ENCODE measurements at regions not wholly inside any gene's neighbourhood (a gene's known extent, or its start where the extent isn't known, plus 50 kb on each side); places are given as distances from the start of the nearest gene placed in this dataset.

GRCh38 chr4:123662827-123663226 lies 266.2 kb downstream of the SPRY1 start:
- intact Hi-C loops (cut with micrococcal nuclease): no loop called here
- no peaks in the 10 kb centered on the region for H3K36me3 Mint-ChIP-seq
- no peaks in the 10 kb centered on the region for H3K36me3 ChIP-seq (ENCODE audit: control insufficient read depth, insufficient read depth, low read length)
- no peaks in the 10 kb centered on the region for H3K9me3 ChIP-seq (ENCODE audit: control insufficient read depth, insufficient read depth, low read length)
- no peak overlapping the region for H3K27ac ChIP-seq (ENCODE audit: low read length)
- H3K27me3 ChIP-seq (ENCODE audit: control insufficient read depth, insufficient read depth, low read length): no peaks in the 10 kb centered on the region
- peaks cover 0 to 5% of the 10 kb centered on the region in 2 donors for H3K4me1 Mint-ChIP-seq
- no peak for TF ChIP-seq CTCF (IDR thresholded peaks at IDR 0.05)
- H3K9me3 Mint-ChIP-seq: no peaks in the 10 kb centered on the region
- no peak overlapping the region for H3K4me3 Mint-ChIP-seq
- H3K27me3 Mint-ChIP-seq (ENCODE audit: low read depth in 2 of 2): peaks cover 4 to 14% of the 10 kb centered on the region in 2 donors
- H3K4me1 ChIP-seq (ENCODE audit: control insufficient read depth, insufficient read depth, low read length): no peaks in the 10 kb centered on the region
- ATAC-seq (no peak), DNase-seq (no peak)
- no peak overlapping the region for H3K27ac Mint-ChIP-seq
- no peak overlapping the region for H3K4me3 ChIP-seq (ENCODE audit: low read length)

- intact Hi-C loops (cut with micrococcal nuclease): no loop called here
- H3K4me1 ChIP-seq (ENCODE audit: control insufficient read depth, insufficient read depth, low read length): no peaks in the 10 kb centered on the region
- H3K27me3 ChIP-seq (ENCODE audit: control insufficient read depth, insufficient read depth, low read length): no peaks in the 10 kb centered on the region
- Mint-ChIP-seq H3K4me1 (peaks cover 2 to 3% of the 10 kb centered on the region in 2 donors), H3K9me3 (no peaks in the 10 kb centered on the region), H3K36me3 (no peaks in the 10 kb centered on the region), H3K27ac (no peak overlapping the region), H3K27me3 (ENCODE audit: low read depth in 2 of 2) (peaks cover 0 to 3% of the 10 kb centered on the region in 2 donors), H3K4me3 (no peak overlapping the region)
- no peaks in the 10 kb centered on the region for H3K36me3 ChIP-seq (ENCODE audit: control insufficient read depth, insufficient read depth, low read length)
- DNase-seq (no peak), ATAC-seq (no peak)
- 95% methylated on average over 5 of the region's 5 CpGs for WGBS (ENCODE audit: insufficient coverage)
- no peak overlapping the region for H3K4me3 ChIP-seq (ENCODE audit: low read length)
- no peaks in the 10 kb centered on the region for H3K9me3 ChIP-seq (ENCODE audit: control insufficient read depth, insufficient read depth, low read length)
- no peak overlapping the region for H3K27ac ChIP-seq (ENCODE audit: low read length)
- no peak for TF ChIP-seq CTCF (IDR thresholded peaks at IDR 0.05)
These were observed 269.9 kb downstream of the SPRY1 start for GRCh38 chr4:123666486-123666885.

- H3K4me1 ChIP-seq (ENCODE audit: control insufficient read depth, insufficient read depth, low read length): peaks cover 3% of the 10 kb centered on the region
These were observed 270.9 kb downstream of the SPRY1 start for GRCh38 chr4:123667496-123667895.

More at GRCh38 chr4:123667496-123667895, 270.9 kb downstream of the SPRY1 start:
- ATAC-seq (no peak), DNase-seq (no peak)
- no peak overlapping the region for H3K27ac Mint-ChIP-seq
- H3K4me1 Mint-ChIP-seq: peaks cover 6 to 13% of the 10 kb centered on the region in 2 donors
- no peaks in the 10 kb centered on the region for H3K9me3 ChIP-seq (ENCODE audit: control insufficient read depth, insufficient read depth, low read length)
- peaks cover 0 to 3% of the 10 kb centered on the region in 2 donors for H3K27me3 Mint-ChIP-seq (ENCODE audit: low read depth in 2 of 2)
- H3K27me3 ChIP-seq (ENCODE audit: control insufficient read depth, insufficient read depth, low read length): no peaks in the 10 kb centered on the region
- H3K4me3 ChIP-seq (ENCODE audit: low read length): no peak overlapping the region
- no peak overlapping the region for H3K27ac ChIP-seq (ENCODE audit: low read length)
- no peaks in the 10 kb centered on the region for H3K9me3 Mint-ChIP-seq
- no peaks in the 10 kb centered on the region for H3K36me3 ChIP-seq (ENCODE audit: control insufficient read depth, insufficient read depth, low read length)
- no peaks in the 10 kb centered on the region for H3K36me3 Mint-ChIP-seq
- H3K4me3 Mint-ChIP-seq: no peak overlapping the region
- 88% methylated on average over 6 of the region's 6 CpGs for WGBS (ENCODE audit: insufficient coverage)
- intact Hi-C loops (cut with micrococcal nuclease): no loop called here
- no peak for TF ChIP-seq CTCF (IDR thresholded peaks at IDR 0.05)
